Stimulated activated CD8-positive, alpha-beta memory T cell treated with anti-CD3 and anti-CD28 coated beads, Interleukin-12 subunit alpha, Interleukin-12 subunit beta, amount 100 ng/mL, for 24 hours (primary cell): ENCODE measurements at regions not wholly inside any gene's neighbourhood (a gene's known extent, or its start where the extent isn't known, plus 50 kb on each side); places are given as distances from the start of the nearest gene placed in this dataset.

Experiments used
- DNase-seq: peaks from one replicate; pipeline ENCODE4 v3.0.0-alpha.2; 2020; ENCODE audit errors: extremely low read depth

- no peak for DNase-seq
These were observed 1019.2 kb downstream of the AACS start for GRCh38 chr12:126084480-126084879.

DNA sequence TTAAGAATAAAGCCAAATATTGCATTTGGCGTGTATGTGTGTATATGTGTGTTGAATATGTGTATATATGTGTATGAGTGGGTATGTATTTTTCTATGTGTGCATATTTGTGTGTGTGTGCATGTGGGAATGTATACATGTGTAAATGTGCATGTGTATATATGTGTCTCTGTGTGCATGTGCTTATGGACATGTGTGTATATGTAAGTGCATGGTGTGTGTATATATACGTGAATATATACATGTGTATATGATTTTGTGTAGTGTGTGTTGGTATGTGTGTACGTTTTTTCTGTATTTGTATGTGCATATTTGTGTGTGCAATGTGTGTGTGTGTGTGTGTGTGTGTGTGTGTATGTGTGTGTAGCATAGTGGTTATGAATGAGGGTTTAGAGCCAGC lies 1021.0 kb downstream of the AACS start:
- no peak for DNase-seq

- DNase-seq = no peak
These were observed 1022.5 kb downstream of the AACS start for GRCh38 chr12:126087692-126088091.

GRCh38 chr12:126093908-126094307 lies 1028.7 kb downstream of the AACS start:
- DNase-seq = no peak

- no peak for DNase-seq
These were observed 1030.7 kb downstream of the AACS start for GRCh38 chr12:126095748-126096510.

DNA sequence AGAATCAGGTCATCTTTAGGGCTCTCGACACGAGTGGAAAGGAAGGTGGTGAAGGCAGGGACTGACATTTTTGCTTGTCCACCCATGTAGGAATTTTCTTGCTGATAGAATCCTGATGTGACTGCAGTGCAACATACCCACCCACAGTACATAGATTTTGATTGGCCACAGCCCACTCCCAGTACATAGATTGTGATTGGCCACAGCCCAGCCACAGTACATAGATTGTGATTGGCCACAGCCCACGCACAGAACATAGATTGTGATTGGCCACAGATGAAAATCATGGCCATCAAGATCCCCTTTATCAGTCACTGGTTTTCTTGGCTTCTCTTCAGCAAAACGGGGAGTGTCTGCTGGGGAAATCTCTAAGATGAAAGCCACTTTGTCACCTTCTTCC lies 1041.5 kb downstream of the AACS start:
- DNase-seq = no peak

DNA sequence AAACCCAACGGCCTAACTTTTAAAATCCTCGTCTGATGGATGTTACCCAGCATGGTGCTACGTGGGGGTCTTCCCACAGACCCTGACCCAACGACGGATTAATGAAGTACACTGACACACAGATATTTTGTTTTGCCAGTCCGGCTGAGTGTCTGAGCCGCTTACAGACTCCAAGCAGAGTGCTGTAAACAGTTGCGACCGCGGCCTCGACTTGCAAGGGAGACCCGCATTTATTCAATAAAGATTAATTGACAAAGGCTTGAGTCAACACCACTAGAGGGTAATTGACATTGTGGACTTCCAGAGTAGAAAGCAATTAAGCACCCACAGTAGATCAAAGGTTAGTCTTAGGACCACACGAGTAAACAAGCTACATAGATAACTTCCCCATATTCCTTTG lies 1042.4 kb downstream of the AACS start:
- no peak for DNase-seq

DNA sequence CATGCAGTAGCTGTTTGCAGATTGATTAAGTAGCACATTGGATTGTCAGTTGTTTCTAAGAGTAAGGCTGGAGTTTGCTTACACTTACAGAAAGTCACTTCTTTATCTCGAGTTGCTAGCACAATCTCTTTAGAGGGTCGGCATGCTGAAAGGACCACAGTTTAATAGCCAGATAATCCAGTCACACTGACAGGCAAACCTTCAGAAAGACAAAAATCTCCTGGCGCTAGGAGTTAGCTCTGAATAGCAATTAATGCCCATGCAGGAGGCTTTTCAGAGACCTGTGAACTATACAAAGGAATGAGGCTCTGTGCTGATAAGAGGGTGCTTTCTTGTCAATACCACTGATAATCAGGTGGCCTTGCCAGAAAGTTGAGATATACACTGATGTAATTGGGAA lies 1043.0 kb downstream of the AACS start:
- no peak for DNase-seq

GRCh38 chr12:126112141-126112540 lies 1046.9 kb downstream of the AACS start:
- DNase-seq = no peak

GRCh38 chr12:126112849-126113248 lies 1047.6 kb downstream of the AACS start:
- DNase-seq = no peak

- DNase-seq = no peak
These were observed 1049.2 kb downstream of the AACS start for GRCh38 chr12:126114441-126114840.

DNA sequence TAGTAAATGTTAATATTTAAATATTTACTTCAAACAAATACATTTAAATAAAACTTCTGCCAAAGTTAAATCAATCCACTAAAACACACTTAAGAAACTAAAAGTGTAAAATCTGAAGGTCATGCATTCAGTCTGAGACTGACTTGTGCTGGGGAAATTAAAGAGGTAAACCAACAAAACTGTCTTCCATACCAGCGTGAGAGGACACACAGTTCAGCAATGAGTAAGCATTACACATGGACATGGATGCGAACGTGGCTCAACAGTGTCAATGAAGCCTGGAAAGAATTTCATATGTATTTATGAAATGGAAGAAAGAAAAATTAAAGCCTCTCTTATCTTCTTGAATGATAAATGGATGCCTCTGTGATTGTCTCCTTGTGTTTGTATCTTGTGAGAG lies 1052.3 kb downstream of the AACS start:
- DNase-seq = no peak

GRCh38 chr12:126139355-126139754 lies 1074.1 kb downstream of the AACS start:
- no peak for DNase-seq

- DNase-seq = no peak
These were observed 1079.4 kb downstream of the AACS start for GRCh38 chr12:126144603-126145002.

DNA sequence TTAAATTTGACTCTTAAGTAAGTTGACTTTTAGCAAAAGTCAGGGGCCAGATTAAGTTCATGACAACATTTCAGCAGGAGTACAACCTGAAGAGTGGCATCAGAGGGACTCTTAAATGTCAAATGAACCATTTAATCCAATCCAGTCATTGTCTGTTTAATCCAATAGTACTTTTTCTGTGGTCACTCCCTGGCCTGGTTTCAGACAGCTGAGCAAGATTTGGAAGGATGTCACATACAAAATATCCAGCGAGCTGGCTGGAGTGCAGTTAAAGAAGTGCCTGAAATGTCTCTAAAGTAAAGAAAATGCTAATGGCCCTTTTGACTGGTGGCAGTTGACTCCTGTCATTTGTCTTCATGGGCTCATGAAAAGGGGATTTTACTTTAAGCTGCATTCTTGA lies 1082.1 kb downstream of the AACS start:
- no peak for DNase-seq

DNA sequence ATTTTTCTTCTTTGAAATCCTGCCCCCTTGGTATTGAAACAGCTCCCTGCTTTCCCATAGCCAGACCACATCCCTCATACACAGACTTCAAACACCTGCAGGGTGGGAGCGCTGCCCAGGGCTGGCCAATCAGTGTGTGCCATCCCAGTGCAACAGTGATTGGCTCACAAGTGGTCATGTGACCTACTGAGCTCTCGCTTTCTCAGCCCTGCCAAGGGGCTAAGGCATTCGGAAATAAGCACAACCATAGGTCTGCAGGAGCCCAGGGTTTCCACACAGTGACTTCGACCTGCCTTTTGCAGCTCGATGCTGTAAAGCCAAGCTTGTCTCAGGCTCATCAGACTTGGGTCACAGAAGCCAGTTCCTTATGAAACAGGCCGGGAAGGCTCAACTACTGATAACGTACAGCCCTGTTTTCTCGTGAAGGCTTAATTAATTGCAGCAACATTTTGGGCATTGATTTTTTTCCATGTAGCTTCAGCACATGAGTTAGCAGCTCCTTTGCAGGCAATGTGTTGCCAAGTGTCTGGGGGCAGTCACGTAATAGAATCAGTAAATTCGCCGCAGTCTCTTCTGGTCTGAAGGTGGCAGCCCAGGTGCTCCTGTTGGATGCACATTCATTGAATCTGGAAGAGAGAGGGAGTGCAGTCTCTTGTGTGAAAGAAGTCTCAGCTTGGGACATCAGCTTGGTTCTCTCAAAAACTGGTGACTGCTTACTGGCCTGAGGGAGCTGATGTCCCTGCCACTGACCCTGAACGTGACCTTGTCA lies 1091.8 kb downstream of the AACS start:
- DNase-seq = no peak

DNA sequence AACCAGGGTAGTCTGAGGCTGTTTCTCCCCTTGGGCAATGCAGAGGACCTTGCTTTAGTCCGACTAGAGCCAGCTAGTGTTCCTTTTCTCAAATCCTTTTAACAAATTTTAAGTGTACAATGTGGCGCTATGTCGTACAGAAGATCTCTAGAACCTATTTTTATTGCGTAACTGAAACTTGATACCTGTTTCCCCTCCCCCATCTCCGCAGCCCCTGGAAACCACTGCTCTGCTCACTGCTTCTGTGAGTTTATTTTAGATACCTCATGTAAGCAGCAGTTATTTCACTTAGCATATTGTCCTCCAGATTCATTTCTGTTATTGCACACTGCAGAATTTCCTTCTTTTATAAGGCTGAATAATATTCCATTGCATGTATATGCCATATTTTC lies 1092.3 kb downstream of the AACS start:
- no peak for DNase-seq

GRCh38 chr12:126159139-126159538 lies 1093.9 kb downstream of the AACS start:
- no peak for DNase-seq

- no peak for DNase-seq
These were observed 1095.7 kb downstream of the AACS start for GRCh38 chr12:126160912-126161311.

GRCh38 chr12:126163984-126164383 lies 1098.7 kb downstream of the AACS start:
- no peak for DNase-seq

DNA sequence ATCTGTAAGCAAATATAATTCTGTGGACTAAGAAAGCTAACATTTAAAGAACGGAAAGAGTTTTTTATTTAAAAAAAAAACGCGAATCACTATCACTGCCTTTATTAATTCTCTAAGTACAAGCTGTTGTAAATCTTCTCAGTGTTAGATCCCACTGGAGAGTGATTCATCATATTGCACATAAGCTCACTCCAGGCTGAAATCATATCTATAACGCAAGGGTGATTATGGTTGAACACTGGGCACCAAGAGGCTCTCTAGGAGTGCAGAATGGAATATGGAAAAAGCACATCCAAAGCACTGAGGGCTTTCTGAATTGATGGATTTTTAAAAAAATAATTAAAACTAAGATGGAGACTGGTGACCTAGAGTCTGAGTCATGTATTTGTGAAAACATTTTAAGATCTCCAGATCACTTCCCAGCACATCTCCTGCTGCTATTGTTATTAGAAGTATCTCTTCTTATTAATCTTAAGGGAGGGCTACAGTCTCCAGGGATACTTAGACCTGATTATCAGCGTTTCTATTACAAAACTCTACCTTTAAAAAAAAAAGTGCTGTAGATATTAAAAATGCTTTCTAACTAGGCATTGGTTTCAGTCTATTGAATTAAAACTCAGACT lies 1106.8 kb downstream of the AACS start:
- DNase-seq = no peak

- DNase-seq = no peak
These were observed 1117.5 kb downstream of the AACS start for GRCh38 chr12:126182619-126183236.
